Mammary epithelial cell (primary cell): ENCODE measurements at regions not wholly inside any gene's neighbourhood (a gene's known extent, or its start where the extent isn't known, plus 50 kb on each side); places are given as distances from the start of the nearest gene placed in this dataset.

ENCODE experiments used
- EZH2 ChIP-seq: IDR thresholded peaks from 2 replicates; pipeline ENCODE4 v1.6.1; 2012; ENCODE audit warnings: low read length, inconsistent platforms, borderline replicate concordance
- TF ChIP-seq, protein P1 (sequence below), 2 donors: IDR thresholded peaks in 1 of 2; conservative IDR thresholded peaks in 1 of 2; 2 replicates each; pipeline ENCODE4 v1.5.1; 2011 to 2012; ENCODE audit warnings: inconsistent platforms in 2 of 2, low read length in 2 of 2, mild to moderate bottlenecking in 2 of 2, control low read depth in 1 of 2, low read depth in 1 of 2; ENCODE audit not compliant: insufficient read depth in 1 of 2; ENCODE audit errors: extremely low read depth in 1 of 2

GRCh38 chr1:201739080-201739479, 89.9 kb upstream of the IPO9 start:
- TF ChIP-seq, protein P1, sequence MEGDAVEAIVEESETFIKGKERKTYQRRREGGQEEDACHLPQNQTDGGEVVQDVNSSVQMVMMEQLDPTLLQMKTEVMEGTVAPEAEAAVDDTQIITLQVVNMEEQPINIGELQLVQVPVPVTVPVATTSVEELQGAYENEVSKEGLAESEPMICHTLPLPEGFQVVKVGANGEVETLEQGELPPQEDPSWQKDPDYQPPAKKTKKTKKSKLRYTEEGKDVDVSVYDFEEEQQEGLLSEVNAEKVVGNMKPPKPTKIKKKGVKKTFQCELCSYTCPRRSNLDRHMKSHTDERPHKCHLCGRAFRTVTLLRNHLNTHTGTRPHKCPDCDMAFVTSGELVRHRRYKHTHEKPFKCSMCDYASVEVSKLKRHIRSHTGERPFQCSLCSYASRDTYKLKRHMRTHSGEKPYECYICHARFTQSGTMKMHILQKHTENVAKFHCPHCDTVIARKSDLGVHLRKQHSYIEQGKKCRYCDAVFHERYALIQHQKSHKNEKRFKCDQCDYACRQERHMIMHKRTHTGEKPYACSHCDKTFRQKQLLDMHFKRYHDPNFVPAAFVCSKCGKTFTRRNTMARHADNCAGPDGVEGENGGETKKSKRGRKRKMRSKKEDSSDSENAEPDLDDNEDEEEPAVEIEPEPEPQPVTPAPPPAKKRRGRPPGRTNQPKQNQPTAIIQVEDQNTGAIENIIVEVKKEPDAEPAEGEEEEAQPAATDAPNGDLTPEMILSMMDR (conservative IDR thresholded peaks at IDR 0.05 in 1 of 2, IDR thresholded peaks at IDR 0.05 in 1 of 2; ENCODE audit: extremely low read depth in 1 of 2, insufficient read depth in 1 of 2, low read depth in 1 of 2, low read length in 2 of 2), result no peak
- no peak for TF ChIP-seq EZH2
